ENCODE measurements at regions not wholly inside any gene's neighbourhood (a gene's known extent, or its start where the extent isn't known, plus 50 kb on each side); places are given as distances from the start of the nearest gene placed in this dataset.
A peak's percentile ranks its signal among the peaks of the same experiment; 100 is the strongest.

DNA sequence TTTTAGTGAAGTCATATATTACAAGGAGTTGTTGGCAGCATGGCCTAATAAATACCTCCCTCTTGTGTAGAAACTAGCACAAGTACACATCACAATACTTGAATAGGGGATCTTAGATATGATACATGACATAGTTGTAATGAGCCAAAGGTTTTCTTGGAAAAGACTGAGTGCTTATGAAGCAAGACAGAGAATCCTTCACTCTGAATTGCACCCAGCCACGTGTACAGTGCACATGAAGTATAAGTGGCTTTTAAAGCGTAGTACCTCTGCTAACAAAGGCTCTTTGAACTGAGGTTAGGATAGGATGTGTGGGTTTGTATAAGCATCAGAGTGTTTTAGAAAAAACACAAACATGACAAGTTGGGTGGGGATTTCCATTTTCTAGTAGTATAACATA lies 145.5 kb upstream of the STMND1 start:
- Histone ChIP-seq H3K4me3 (no peak overlapping the region), H3K4me1 (peaks cover 0 to 7% (median 0%) of the 10 kb centered on the region in 4 donors), H3K36me3 (no peaks in the 10 kb centered on the region), H3K9me3 (no peaks in the 10 kb centered on the region), H3K27ac (no peak overlapping the region), H3K27me3 (no peaks in the 10 kb centered on the region)
- 50 to 51% methylated on average over 2 of the region's 2 CpGs for WGBS, 2 donors
- DNase-seq (peak in 1 of 2 donors; percentile 43), ATAC-seq (ENCODE audit: low FRiP score in 2 of 2) (no peak)
- TF ChIP-seq POLR2A (IDR thresholded peaks at IDR 0.05) (no peak), POLR2AphosphoS5 (IDR thresholded peaks at IDR 0.05) (no peak), EP300 (IDR thresholded peaks at IDR 0.05) (no peak)
- TF ChIP-seq, protein P1, sequence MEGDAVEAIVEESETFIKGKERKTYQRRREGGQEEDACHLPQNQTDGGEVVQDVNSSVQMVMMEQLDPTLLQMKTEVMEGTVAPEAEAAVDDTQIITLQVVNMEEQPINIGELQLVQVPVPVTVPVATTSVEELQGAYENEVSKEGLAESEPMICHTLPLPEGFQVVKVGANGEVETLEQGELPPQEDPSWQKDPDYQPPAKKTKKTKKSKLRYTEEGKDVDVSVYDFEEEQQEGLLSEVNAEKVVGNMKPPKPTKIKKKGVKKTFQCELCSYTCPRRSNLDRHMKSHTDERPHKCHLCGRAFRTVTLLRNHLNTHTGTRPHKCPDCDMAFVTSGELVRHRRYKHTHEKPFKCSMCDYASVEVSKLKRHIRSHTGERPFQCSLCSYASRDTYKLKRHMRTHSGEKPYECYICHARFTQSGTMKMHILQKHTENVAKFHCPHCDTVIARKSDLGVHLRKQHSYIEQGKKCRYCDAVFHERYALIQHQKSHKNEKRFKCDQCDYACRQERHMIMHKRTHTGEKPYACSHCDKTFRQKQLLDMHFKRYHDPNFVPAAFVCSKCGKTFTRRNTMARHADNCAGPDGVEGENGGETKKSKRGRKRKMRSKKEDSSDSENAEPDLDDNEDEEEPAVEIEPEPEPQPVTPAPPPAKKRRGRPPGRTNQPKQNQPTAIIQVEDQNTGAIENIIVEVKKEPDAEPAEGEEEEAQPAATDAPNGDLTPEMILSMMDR (IDR thresholded peaks at IDR 0.05): no peak

- TF ChIP-seq POLR2AphosphoS5 (IDR thresholded peaks at IDR 0.05): no peak
- Histone ChIP-seq H3K36me3 (no peaks in the 10 kb centered on the region), H3K27me3 (no peaks in the 10 kb centered on the region), H3K4me3 (no peak overlapping the region), H3K27ac (no peak overlapping the region), H3K4me1 (peaks cover 0 to 7% (median 0%) of the 10 kb centered on the region in 4 donors), H3K9me3 (no peaks in the 10 kb centered on the region)
- no peak for ATAC-seq (ENCODE audit: low FRiP score in 2 of 2)
- no peak for DNase-seq
- 50 to 58% methylated on average over 5 of the region's 5 CpGs for WGBS, 2 donors
Measured at GRCh38 chr6:16955899-16956298, 146.0 kb upstream of the STMND1 start.

GRCh38 chr6:16953905-16954304 lies 147.9 kb upstream of the STMND1 start:
- Histone ChIP-seq H3K9me3 (no peaks in the 10 kb centered on the region), H3K27ac (no peak overlapping the region), H3K36me3 (no peaks in the 10 kb centered on the region), H3K27me3 (no peaks in the 10 kb centered on the region), H3K4me1 (peaks cover 0 to 7% (median 0%) of the 10 kb centered on the region in 4 donors), H3K4me3 (no peak overlapping the region)
- ATAC-seq (ENCODE audit: low FRiP score in 2 of 2) (no peak), DNase-seq (no peak)
- TF ChIP-seq EP300 (IDR thresholded peaks at IDR 0.05) (no peak), POLR2AphosphoS5 (IDR thresholded peaks at IDR 0.05) (no peak), POLR2A (IDR thresholded peaks at IDR 0.05) (no peak)
- TF ChIP-seq, protein P1 (IDR thresholded peaks at IDR 0.05): no peak
- WGBS, 2 donors: 24 to 54% methylated on average over 2 of the region's 2 CpGs

DNA sequence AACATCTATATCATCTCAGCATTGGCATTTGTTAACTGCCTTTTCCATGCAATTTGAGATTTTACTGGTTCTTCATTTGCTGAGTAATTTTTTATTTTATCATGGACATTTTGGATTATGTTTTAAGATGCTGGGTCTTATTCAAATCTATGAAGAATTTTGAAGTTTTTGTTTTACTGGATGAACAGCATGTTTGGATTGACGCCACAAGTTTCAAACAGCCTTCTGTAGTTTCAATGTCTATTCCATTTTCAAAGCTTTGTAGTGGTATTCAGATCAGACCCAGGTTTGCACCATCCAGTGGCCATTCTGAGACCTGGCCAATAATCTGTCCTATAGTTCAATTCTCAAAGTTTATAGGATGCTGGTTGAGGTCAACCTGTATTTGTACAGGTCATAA lies 148.4 kb upstream of the STMND1 start:
- Histone ChIP-seq H3K27ac (no peak overlapping the region), H3K36me3 (no peaks in the 10 kb centered on the region), H3K4me1 (peaks cover 0 to 7% (median 0%) of the 10 kb centered on the region in 4 donors), H3K4me3 (no peak overlapping the region), H3K27me3 (no peaks in the 10 kb centered on the region), H3K9me3 (no peaks in the 10 kb centered on the region)
- TF ChIP-seq, protein P1 (IDR thresholded peaks at IDR 0.05): no peak
- TF ChIP-seq POLR2AphosphoS5 (IDR thresholded peaks at IDR 0.05): no peak
- TF ChIP-seq EP300 (IDR thresholded peaks at IDR 0.05): no peak
- TF ChIP-seq POLR2A (IDR thresholded peaks at IDR 0.05): no peak
- ATAC-seq (ENCODE audit: low FRiP score in 2 of 2) (no peak), DNase-seq (no peak)
- 94% methylated on average over 1 of the region's 1 CpG for WGBS, 2 donors

GRCh38 chr6:16950825-16951495 lies 150.9 kb upstream of the STMND1 start:
- Histone ChIP-seq H3K4me1 (peaks cover 0 to 8% (median 2%) of the 10 kb centered on the region in 4 donors), H3K27me3 (no peaks in the 10 kb centered on the region), H3K9me3 (no peaks in the 10 kb centered on the region), H3K4me3 (no peak overlapping the region), H3K27ac (no peak overlapping the region), H3K36me3 (no peaks in the 10 kb centered on the region)
- ATAC-seq (ENCODE audit: low FRiP score in 2 of 2) (no peak), DNase-seq (no peak)
- 82 to 83% methylated on average over 1 of the region's 1 CpG for WGBS, 2 donors
- TF ChIP-seq, protein P1 (IDR thresholded peaks at IDR 0.05): no peak
- TF ChIP-seq POLR2AphosphoS5 (IDR thresholded peaks at IDR 0.05) (no peak), POLR2A (IDR thresholded peaks at IDR 0.05) (no peak), EP300 (IDR thresholded peaks at IDR 0.05) (no peak)

All from upper lobe of left lung (tissue), 6 donors.